ENCODE measurements at regions not wholly inside any gene's neighbourhood (a gene's known extent, or its start where the extent isn't known, plus 50 kb on each side); places are given as distances from the start of the nearest gene placed in this dataset.

DNA sequence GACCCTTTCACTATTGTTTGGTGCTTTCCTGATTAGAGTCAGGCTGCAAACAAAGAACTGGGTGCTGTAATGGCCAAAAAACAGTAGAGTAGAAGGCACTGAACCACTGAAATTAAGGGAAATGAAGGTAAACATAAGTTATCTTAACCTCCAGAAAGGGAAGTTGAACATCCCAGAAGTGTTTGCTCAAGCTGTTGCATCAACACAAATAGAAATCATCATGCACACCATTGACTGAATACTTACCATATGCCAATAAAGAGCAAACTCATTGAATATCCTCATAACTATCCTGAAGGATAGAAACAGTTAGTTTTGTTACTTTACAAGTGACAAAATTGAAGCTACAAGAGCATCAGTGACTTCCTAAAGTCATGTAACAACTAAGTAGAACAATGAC lies 477.4 kb upstream of the CHST9 start:
- Mint-ChIP-seq H3K4me3 (no peak overlapping the region), H3K27ac (no peak overlapping the region), H3K4me1 (no peaks in the 10 kb centered on the region), H3K27me3 (no peaks in the 10 kb centered on the region), H3K9me3 (no peaks in the 10 kb centered on the region), H3K36me3 (no peaks in the 10 kb centered on the region)

DNA sequence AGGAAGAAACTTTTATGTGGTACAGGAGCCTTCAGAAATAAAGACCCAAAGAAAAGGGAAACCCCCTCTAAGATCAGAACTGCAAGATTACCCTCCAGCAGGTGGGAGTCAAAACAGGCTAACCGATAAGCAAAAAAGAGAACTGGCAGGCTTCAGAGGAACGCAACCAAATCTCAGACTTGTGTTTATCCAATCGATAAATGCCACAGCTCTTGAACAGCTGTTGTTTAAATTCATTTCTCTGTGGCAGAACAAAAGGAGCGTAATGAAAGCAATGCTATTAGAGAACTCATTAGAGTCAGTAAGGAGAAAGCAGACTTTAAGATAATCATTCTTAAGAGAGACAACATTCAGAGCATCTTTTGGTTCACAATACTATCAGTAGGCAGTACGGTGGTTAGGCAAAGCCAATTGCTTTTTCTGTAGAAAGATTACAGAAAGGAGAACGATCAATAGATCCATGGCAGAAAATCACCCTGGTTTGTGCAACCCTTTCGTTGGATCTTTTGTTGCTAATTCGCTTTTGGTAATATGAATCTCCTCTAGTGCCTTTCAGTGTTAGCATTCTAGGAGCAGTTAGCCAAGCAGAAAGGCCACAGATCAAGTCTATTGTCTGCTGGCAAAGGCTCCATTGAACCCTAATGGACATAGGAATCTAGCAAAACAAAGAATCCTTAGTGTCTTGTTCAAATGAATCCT lies 476.4 kb upstream of the CHST9 start:
- no peaks in the 10 kb centered on the region for H3K9me3 Mint-ChIP-seq
- no peak overlapping the region for H3K27ac Mint-ChIP-seq
- H3K27me3 Mint-ChIP-seq = no peaks in the 10 kb centered on the region
- no peaks in the 10 kb centered on the region for H3K36me3 Mint-ChIP-seq
- no peak overlapping the region for H3K4me3 Mint-ChIP-seq
- H3K4me1 Mint-ChIP-seq = no peaks in the 10 kb centered on the region

DNA sequence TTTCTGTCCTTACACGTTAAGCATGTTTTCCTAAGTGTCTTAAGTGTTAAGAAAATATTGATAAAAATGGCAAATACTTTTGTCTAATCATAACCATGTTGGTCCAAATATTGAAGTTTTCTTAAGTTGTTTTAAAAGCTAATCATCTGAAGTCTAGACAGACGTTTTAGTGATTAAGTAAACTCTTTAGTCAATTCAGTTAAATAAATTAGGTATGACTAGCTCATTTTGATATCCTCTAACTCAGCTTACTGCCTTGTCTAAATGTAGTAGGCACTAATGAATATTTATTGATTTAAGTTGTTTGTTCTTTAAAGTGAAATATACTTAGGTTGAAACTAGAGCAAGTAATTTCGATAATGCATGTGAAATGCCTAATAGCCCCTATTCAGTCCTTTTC lies 471.8 kb upstream of the CHST9 start:
- H3K27ac Mint-ChIP-seq = no peak overlapping the region
- no peak overlapping the region for H3K4me3 Mint-ChIP-seq
- no peaks in the 10 kb centered on the region for H3K36me3 Mint-ChIP-seq
- no peaks in the 10 kb centered on the region for H3K27me3 Mint-ChIP-seq
- H3K4me1 Mint-ChIP-seq = no peaks in the 10 kb centered on the region
- no peaks in the 10 kb centered on the region for H3K9me3 Mint-ChIP-seq

DNA sequence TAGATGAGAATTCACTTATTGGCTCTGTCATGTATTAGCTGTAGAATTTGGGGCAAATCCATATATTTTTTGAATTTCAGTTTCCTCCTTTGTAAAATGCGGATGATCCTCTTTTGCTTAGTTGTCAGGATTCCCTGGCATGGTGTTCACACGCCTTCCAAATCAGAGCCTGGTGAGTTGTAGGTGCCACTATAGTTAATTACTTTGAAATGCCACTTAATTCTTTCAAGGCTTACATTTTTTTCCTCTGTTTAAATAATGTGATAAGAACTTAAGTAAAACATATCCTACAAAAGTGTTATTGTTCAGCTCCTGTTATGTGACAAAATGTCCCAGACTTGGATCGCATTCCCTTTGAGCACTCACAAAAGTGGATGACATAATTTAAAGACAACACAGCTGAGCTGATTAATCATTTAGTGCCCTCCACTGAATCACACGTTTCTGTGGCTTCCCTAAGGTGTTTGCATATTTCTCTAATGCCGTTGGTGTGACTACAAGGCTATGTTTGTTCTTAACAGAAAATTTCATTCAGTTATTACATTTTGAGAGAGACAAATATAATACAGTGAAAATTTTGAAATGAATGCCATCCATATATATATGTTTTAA lies 471.2 kb upstream of the CHST9 start:
- no peaks in the 10 kb centered on the region for H3K4me1 Mint-ChIP-seq
- no peaks in the 10 kb centered on the region for H3K27me3 Mint-ChIP-seq
- no peaks in the 10 kb centered on the region for H3K36me3 Mint-ChIP-seq
- no peaks in the 10 kb centered on the region for H3K9me3 Mint-ChIP-seq
- no peak overlapping the region for H3K27ac Mint-ChIP-seq
- H3K4me3 Mint-ChIP-seq = no peak overlapping the region

DNA sequence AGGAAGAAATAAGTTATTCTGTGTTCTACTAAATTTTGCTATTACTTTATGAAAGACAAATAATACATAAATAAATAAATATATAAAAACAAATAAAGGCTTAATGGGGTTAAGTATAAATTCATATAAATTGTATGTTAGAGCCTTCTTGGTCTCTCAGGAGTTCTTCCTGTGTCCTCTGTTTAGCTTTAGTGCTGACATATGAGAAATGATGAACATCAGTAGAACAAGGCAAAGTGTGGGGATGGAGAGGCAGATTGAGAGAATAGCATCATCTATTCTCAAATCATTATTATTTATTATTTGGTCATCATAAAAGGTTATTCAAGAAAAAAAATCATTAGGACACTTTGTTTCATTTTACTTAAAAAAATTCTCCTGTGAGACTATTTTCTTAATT lies 468.1 kb upstream of the CHST9 start:
- Mint-ChIP-seq H3K27ac (no peak overlapping the region), H3K27me3 (no peaks in the 10 kb centered on the region), H3K9me3 (no peaks in the 10 kb centered on the region), H3K4me3 (no peak overlapping the region), H3K4me1 (no peaks in the 10 kb centered on the region), H3K36me3 (no peaks in the 10 kb centered on the region)

DNA sequence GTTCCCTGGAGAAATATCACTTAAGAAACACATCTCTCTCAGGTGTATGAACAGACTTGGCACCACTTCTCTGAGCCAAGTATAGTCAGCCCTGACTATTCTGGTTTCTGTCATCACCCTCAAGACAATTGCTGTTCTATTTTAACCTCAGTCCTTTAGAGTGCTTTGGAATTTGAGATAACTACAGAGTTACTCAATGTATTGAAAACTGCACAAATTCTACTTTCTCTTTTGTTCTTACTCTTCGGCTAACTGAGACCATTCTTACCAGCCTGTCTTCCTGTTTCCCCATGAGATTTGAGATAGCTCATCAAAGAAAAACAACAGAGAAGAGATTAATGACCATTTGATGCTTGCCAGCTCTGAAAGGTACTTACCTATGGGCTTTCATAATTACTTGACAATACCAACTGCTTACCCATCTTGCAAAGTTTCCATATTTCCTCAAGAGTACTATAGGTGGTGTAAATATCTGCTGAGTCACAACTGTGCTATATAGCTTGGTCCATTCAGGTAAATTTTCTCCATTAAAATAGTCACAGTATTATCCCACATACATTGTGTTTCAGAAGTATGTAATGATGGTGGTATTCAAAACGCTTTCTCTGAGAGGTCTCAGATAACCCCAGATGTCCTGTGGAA lies 467.5 kb upstream of the CHST9 start:
- no peaks in the 10 kb centered on the region for H3K36me3 Mint-ChIP-seq
- no peaks in the 10 kb centered on the region for H3K27me3 Mint-ChIP-seq
- no peak overlapping the region for H3K4me3 Mint-ChIP-seq

DNA sequence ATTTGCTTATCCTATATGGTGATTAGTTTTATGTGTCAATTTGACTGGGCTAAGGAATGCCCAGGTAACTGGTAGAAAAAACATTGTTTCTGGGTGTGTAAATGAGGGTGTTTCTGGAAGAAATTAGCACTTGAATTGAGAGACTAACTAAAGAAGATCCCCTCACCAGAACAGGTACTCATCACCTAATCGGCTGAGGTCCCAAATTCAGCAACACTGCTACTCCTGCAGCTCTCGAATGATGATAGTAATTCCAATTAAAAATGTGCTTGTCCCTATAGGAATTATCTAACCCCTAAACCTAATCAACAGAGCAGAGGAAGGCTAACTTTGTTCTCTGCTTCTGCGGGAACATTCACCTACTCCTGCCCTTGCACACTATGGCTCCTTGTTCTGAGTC lies 464.5 kb upstream of the CHST9 start:
- Mint-ChIP-seq H3K4me1 (no peaks in the 10 kb centered on the region), H3K27ac (no peak overlapping the region), H3K4me3 (no peak overlapping the region), H3K27me3 (no peaks in the 10 kb centered on the region), H3K9me3 (no peaks in the 10 kb centered on the region), H3K36me3 (no peaks in the 10 kb centered on the region)

More for the DNA sequence above, 467.5 kb upstream of the CHST9 start:
- no peaks in the 10 kb centered on the region for H3K9me3 Mint-ChIP-seq
- H3K27ac Mint-ChIP-seq = no peak overlapping the region
- H3K4me1 Mint-ChIP-seq = no peaks in the 10 kb centered on the region

DNA sequence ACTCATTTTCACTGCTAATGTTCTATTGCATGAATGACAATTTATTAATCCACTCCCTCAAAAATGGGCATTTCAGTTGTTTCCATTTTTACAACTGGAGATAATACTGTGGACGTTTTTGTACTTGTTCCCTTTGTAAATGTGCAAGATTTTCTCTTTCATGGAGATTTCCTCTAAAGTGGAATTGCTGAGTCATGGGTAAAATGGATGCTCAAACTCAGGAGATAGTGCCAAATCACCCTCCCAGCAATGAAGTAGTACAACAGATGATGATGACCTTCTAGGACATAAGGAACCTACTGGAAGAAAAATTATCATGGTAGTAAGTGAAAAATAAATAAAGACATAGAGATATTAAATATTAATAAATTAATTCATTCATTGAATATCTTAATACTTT lies 460.8 kb upstream of the CHST9 start:
- Mint-ChIP-seq H3K9me3 (no peaks in the 10 kb centered on the region), H3K27me3 (no peaks in the 10 kb centered on the region), H3K36me3 (no peaks in the 10 kb centered on the region), H3K27ac (no peak overlapping the region), H3K4me1 (no peaks in the 10 kb centered on the region), H3K4me3 (no peak overlapping the region)

DNA sequence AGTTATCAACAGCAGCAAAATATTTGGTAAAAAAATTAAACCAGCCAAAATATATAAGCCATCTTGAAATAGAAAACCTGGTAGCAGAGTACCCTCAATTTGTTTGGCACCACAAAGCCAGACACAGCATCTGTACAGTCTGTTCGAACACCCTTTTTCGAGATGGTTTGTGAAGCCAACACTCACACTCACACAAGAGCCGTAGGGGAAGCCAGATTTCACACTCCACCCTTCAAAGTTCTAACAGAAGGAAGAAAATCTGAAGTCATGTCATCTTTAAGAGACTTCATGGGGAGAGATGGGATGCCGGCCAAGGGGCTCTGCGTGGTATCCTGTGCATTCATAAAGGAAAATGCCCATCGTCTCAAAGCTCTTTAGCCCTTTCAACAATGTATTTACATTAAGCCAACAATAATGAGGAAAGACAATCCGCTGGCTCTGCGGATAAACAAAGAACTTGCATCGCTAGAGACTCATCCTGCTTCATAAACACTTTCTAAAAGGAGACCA lies 451.5 kb upstream of the CHST9 start:
- H3K4me3 Mint-ChIP-seq = no peak overlapping the region
- peaks cover 5% of the 10 kb centered on the region for H3K9me3 Mint-ChIP-seq
- H3K36me3 Mint-ChIP-seq = no peaks in the 10 kb centered on the region
- H3K4me1 Mint-ChIP-seq = no peaks in the 10 kb centered on the region
- H3K27ac Mint-ChIP-seq = no peak overlapping the region
- H3K27me3 Mint-ChIP-seq = no peaks in the 10 kb centered on the region

DNA sequence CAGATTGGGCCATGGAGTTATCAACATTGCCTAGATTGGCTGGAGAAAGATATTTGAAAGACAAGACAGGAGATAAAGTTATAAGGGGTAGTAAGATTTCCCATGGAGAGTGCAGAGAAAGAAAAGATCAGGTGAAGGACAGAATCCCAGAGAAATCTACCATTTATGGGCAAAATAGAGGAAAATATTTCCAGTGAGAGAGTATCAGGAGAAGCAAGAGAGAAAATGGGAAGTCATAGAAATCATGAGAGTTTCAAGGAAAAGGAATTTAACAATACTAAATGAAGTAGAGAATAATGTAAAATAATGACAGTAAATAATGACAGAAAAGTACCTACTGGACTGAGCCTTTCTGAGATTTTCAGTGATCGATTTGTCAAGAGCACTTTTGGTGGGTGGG lies 447.6 kb upstream of the CHST9 start:
- H3K27ac Mint-ChIP-seq = no peak overlapping the region
- no peaks in the 10 kb centered on the region for H3K4me1 Mint-ChIP-seq
- no peak overlapping the region for H3K4me3 Mint-ChIP-seq
- H3K36me3 Mint-ChIP-seq = no peaks in the 10 kb centered on the region
- H3K27me3 Mint-ChIP-seq = no peaks in the 10 kb centered on the region
- H3K9me3 Mint-ChIP-seq = no peaks in the 10 kb centered on the region

DNA sequence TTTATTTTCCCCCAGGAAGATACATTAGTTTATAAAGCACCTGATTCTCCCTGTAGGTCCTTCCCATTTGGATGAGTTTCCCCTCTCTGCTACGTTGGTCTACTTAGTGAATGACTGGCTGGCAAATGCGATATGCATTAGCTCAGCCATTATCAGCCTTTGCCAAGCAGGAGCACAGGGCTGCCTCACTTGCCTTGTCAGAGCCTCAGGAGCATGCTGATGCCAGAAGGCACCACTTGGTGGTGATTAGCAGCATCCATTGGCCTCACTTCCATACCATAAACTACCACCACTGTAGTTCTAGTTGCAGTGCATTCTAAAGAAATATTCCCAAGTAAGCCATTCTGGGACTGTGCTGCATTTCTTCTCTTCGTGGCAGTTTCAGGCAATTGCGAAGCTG lies 442.8 kb upstream of the CHST9 start:
- no peak overlapping the region for H3K27ac Mint-ChIP-seq
- H3K36me3 Mint-ChIP-seq = no peaks in the 10 kb centered on the region
- no peak overlapping the region for H3K4me3 Mint-ChIP-seq
- no peaks in the 10 kb centered on the region for H3K4me1 Mint-ChIP-seq
- H3K27me3 Mint-ChIP-seq = no peaks in the 10 kb centered on the region
- H3K9me3 Mint-ChIP-seq = no peaks in the 10 kb centered on the region

DNA sequence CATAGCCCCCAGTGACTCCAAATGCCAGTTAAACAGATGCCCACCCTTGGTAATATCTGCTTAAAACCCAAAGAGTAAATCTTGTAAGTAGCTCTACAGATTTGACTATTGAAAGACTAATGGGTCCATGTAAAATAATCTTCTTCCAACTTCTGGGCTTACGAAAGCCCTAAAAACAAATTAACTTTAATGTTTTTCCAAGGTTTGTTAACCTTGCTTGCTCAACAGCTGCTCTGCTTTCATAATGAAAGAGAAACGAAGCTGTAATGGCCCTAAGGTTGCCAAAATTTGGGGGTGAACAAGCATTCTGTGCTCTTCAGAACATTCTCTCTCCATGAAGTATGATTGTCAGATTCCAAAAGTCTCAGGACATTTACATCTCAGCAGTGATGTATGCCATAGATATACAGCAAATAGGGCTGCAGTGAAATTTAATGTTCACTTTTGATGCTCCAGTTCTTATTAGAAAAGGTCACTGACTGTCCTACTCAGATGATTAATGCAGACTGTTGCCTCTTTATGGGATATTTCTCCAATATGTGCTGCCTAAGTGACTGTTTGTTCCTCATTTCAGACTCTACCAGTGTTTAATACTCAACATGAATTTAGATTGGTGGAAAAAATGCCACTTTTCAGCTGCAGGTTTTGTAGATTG lies 436.3 kb upstream of the CHST9 start:
- H3K4me1 Mint-ChIP-seq = no peaks in the 10 kb centered on the region
- H3K9me3 Mint-ChIP-seq = no peaks in the 10 kb centered on the region
- H3K36me3 Mint-ChIP-seq = no peaks in the 10 kb centered on the region

DNA sequence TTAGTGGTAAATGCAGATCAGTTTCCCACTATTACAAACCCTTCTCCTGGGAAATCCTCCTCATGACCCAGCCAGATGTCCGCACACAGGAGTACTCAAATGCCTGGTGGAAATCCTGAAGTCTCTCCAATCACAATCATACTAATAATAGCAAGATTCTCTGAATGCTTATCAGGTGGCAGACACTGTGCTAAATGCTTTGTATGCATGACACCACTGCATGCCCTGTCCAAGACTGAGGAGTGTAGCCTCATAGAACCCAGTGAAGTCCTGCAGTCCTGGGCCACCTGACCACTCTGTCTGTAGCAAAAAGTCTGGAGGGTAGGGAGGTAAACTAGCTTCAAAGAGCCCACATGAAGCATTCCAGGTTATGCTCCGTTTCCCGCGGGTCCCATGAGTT lies 434.8 kb upstream of the CHST9 start:
- Mint-ChIP-seq H3K36me3 (no peaks in the 10 kb centered on the region), H3K9me3 (no peaks in the 10 kb centered on the region), H3K4me1 (no peaks in the 10 kb centered on the region), H3K27me3 (no peaks in the 10 kb centered on the region), H3K4me3 (no peak overlapping the region), H3K27ac (no peak overlapping the region)

More for the DNA sequence above, 436.3 kb upstream of the CHST9 start:
- Mint-ChIP-seq H3K4me3 (no peak overlapping the region), H3K27me3 (no peaks in the 10 kb centered on the region), H3K27ac (no peak overlapping the region)

DNA sequence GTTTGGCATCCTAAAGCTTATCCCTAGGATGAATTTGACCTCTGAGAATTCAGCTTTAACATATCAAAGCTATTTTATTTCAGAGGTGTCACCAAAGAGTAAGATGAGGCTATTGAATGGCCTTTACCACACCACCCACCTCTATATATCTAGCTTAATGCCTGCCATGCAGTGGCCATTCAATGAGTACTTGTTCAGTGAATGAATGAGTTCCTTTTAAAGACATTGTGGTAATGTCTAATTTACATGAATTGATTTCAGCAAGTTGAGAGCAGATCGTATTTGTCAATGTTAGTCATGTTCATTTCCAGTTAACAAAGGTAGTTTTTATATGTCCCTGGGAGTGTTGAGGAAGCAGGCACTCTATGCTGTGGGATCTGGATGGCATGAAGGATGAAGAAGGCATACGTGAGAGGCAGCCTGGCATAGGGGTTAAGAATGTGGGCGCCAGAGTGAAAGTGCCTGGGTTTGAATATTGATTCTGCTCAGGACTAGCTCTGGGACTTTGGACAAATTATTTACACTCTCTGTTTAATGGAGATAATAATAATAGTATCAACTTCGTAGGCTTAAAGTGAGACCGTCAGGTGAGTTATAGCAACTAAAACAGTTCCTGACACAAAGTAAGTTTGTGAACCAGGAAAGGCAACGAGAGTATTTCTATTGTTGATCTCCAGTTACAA lies 434.1 kb upstream of the CHST9 start:
- Mint-ChIP-seq H3K4me1 (no peaks in the 10 kb centered on the region), H3K9me3 (no peaks in the 10 kb centered on the region), H3K36me3 (no peaks in the 10 kb centered on the region), H3K27ac (no peak overlapping the region), H3K4me3 (no peak overlapping the region), H3K27me3 (no peaks in the 10 kb centered on the region)

DNA sequence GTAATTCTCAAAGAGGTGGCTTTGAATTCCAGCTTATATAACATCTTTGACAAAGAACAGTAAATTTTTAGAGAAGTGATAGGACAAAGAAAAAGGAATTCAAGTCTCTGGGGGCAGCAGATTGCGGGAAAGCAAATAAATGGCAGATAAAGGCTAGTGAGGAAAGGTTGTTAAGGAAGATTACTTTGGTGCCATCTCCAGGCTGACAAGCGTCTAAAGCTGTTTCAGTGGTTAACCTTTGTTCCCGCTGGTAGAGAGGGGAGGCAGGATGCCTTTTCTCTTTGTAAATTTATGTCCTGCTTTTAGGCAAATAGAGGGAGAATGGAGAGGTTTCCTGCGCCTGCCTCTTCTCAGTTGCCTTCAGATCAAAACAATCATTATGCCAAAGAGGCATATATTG lies 431.2 kb upstream of the CHST9 start:
- Mint-ChIP-seq H3K4me1 (no peaks in the 10 kb centered on the region), H3K4me3 (no peak overlapping the region), H3K36me3 (no peaks in the 10 kb centered on the region), H3K27me3 (no peaks in the 10 kb centered on the region), H3K27ac (no peak overlapping the region), H3K9me3 (no peaks in the 10 kb centered on the region)
